IMR-90 (cell line): ENCODE measurements at regions not wholly inside any gene's neighbourhood (a gene's known extent, or its start where the extent isn't known, plus 50 kb on each side); places are given as distances from the start of the nearest gene placed in this dataset.

Experiments used
- ATAC-seq: fragments of 200-7000 bp; cut with Tn5 transposase; 2 replicates; pipeline ENCODE4 v1.9.1; 2020; ENCODE audit warnings: low read depth, mild to moderate bottlenecking, moderate library complexity
- BruUV-seq: library from RNA; stranded (reverse); fragments of 400-500 nt; replicated peaks from 2 replicates; lab custom pipeline; 2021; lab: Mats Ljungman, UMichigan
- CTCF ChIA-PET: fragments of 300-600 bp; formaldehyde crosslinking; extraction: SDS; loops from one replicate; lab custom pipeline; 2021; ENCODE audit warnings: antibody characterized with exemption; lab: Yijun Ruan, JAX
- POLR2A ChIA-PET: fragments of 300-600 bp; sonication (Branson Sonifier 250); formaldehyde crosslinking; loops from one replicate; lab custom pipeline; 2022; ENCODE audit warnings: antibody characterized with exemption; ENCODE audit not compliant: unreplicated experiment; lab: Charles Lee
- DNase-seq: peaks from one replicate; pipeline ENCODE4 v3.0.0; 2013
- H2AFZ ChIP-seq: replicated peaks from 2 replicates; pipeline ENCODE3; 2013; ENCODE audit warnings: low read length, mild to moderate bottlenecking; ENCODE audit not compliant: poor library complexity
- H2AK5ac ChIP-seq: 2 replicates; pipeline ENCODE4 v1.6.1; 2013; ENCODE audit warnings: low read depth, low read length, inconsistent platforms
- H2AK9ac ChIP-seq: replicated peaks from 2 replicates; pipeline ENCODE3; 2013; ENCODE audit warnings: mild to moderate bottlenecking, low read depth, low read length, moderate library complexity; ENCODE audit not compliant: poor library complexity
- H2BK120ac ChIP-seq: 2 replicates; pipeline ENCODE4 v1.6.1; 2013; ENCODE audit warnings: low read depth, low read length, inconsistent platforms
- H2BK15ac ChIP-seq: 3 replicates; pipeline ENCODE4 v1.6.1; 2013; ENCODE audit warnings: low read depth, low read length, inconsistent platforms
- H2BK20ac ChIP-seq: 2 replicates; pipeline ENCODE4 v1.6.1; 2013; ENCODE audit warnings: low read depth, mild to moderate bottlenecking, inconsistent platforms, low read length, moderate library complexity
- H2BK5ac ChIP-seq: 2 replicates; pipeline ENCODE4 v1.6.1; 2013; ENCODE audit warnings: mild to moderate bottlenecking, low read depth, low read length, inconsistent platforms; ENCODE audit not compliant: poor library complexity, severe bottlenecking
- H3K14ac ChIP-seq: replicated peaks from 2 replicates; pipeline ENCODE4 v1.6.1; 2013; ENCODE audit warnings: low read depth, low read length, inconsistent platforms
- H3K18ac ChIP-seq: 2 replicates; pipeline ENCODE4 v1.6.1; 2013; ENCODE audit warnings: low read depth, low read length, control low read depth
- H3K23ac ChIP-seq: 2 replicates; pipeline ENCODE4 v1.6.1; 2013; ENCODE audit warnings: low read depth, low read length, inconsistent platforms
- H3K27ac ChIP-seq: 2 replicates; pipeline ENCODE4 v1.5.1; 2013; ENCODE audit warnings: mild to moderate bottlenecking, control low read depth, low read length; ENCODE audit not compliant: insufficient read depth
- H3K27me3 ChIP-seq: 2 replicates; pipeline ENCODE4 v1.6.1; 2013; ENCODE audit warnings: low read length; ENCODE audit not compliant: control insufficient read depth, insufficient read depth
- H3K36me3 ChIP-seq: 2 replicates; pipeline ENCODE4 v1.6.1; 2013; ENCODE audit warnings: low read length, mixed read lengths; ENCODE audit not compliant: control insufficient read depth, insufficient read depth
- H3K4ac ChIP-seq: 2 replicates; pipeline ENCODE4 v1.6.1; 2013; ENCODE audit warnings: low read depth, low read length, inconsistent platforms
- H3K4me1 ChIP-seq: 2 replicates; pipeline ENCODE4 v1.6.1; 2013; ENCODE audit warnings: low read length, mixed read lengths; ENCODE audit not compliant: control insufficient read depth, insufficient read depth
- H3K4me2 ChIP-seq: 2 replicates; pipeline ENCODE4 v1.6.1; 2013; ENCODE audit warnings: low read depth, mild to moderate bottlenecking, control low read depth, low read length, moderate library complexity
- H3K4me3 ChIP-seq: 2 replicates; pipeline ENCODE4 v1.5.1; 2013; ENCODE audit warnings: low read depth, mild to moderate bottlenecking, control low read depth, low read length, moderate library complexity; ENCODE audit not compliant: insufficient read depth
- H3K56ac ChIP-seq: 2 replicates; pipeline ENCODE4 v1.6.1; 2013; ENCODE audit warnings: low read length, inconsistent platforms; ENCODE audit not compliant: insufficient read depth; ENCODE audit errors: extremely low read depth
- H3K79me1 ChIP-seq, 2 experiments: 2 replicates each; pipeline ENCODE4 v1.6.1; 2013; ENCODE audit warnings: low read length in 2 of 2, inconsistent platforms in 1 of 2, low read depth in 1 of 2
- H3K9ac ChIP-seq: 2 replicates; pipeline ENCODE4 v1.6.1; 2013; ENCODE audit warnings: low read depth, low read length, control low read depth
- H3K9me1 ChIP-seq: 2 replicates; pipeline ENCODE4 v1.6.1; 2013; ENCODE audit warnings: low read length, inconsistent platforms; ENCODE audit not compliant: insufficient read depth
- H3K9me3 ChIP-seq: 2 replicates; pipeline ENCODE4 v1.6.1; 2013; ENCODE audit warnings: low read length; ENCODE audit not compliant: control insufficient read depth, insufficient read depth
- H4K20me1 ChIP-seq: 2 replicates; pipeline ENCODE4 v1.6.1; 2013; ENCODE audit warnings: low read length, inconsistent platforms; ENCODE audit not compliant: insufficient read depth
- H4K5ac ChIP-seq: 2 replicates; pipeline ENCODE4 v1.6.1; 2013; ENCODE audit warnings: mild to moderate bottlenecking, low read depth, low read length, control low read depth
- H4K8ac ChIP-seq, 2 experiments: 2 replicates each; pipeline ENCODE4 v1.6.1; 2013; ENCODE audit warnings: low read depth in 2 of 2, low read length in 2 of 2, control low read depth in 1 of 2, inconsistent platforms in 1 of 2
- H4K91ac ChIP-seq: 2 replicates; pipeline ENCODE4 v1.6.1; 2013; ENCODE audit warnings: low read depth, low read length, inconsistent platforms; ENCODE audit not compliant: insufficient read depth
- CEBPB ChIP-seq: IDR thresholded peaks from 2 replicates; pipeline ENCODE4 v1.6.1; 2012; ENCODE audit warnings: low read depth, low read length, improper control_type of control experiment
- CHD1 ChIP-seq: IDR thresholded peaks from 2 replicates; pipeline ENCODE4 v1.6.1; 2012; ENCODE audit warnings: low read depth, low read length, improper control_type of control experiment
- MAZ ChIP-seq: IDR thresholded peaks from 2 replicates; pipeline ENCODE4 v1.6.1; 2012; ENCODE audit warnings: low read depth, mild to moderate bottlenecking, low read length, improper control_type of control experiment, moderate library complexity, borderline replicate concordance
- NFE2L2 ChIP-seq: fragments of 150-350 bp; IDR thresholded peaks from 2 replicates; pipeline ENCODE4 v1.6.1; 2016; ENCODE audit warnings: low read depth, mild to moderate bottlenecking, low read length
- POLR2A ChIP-seq: IDR thresholded peaks from 2 replicates; pipeline ENCODE4 v1.6.1; 2012; ENCODE audit warnings: mild to moderate bottlenecking, low read depth, low read length
- RAD21 ChIP-seq: IDR thresholded peaks from 2 replicates; pipeline ENCODE4 v1.6.1; 2012; ENCODE audit warnings: low read length, improper control_type of control experiment
- WGBS, 2 experiments: methylation state at CpG; one replicate each; pipeline versions ENCODE4 v1.1.5 to v1.1.7; 2013; ENCODE audit warnings: missing lambda C conversion rate in 2 of 2; ENCODE audit not compliant: insufficient read length in 1 of 2; ENCODE audit errors: extremely low coverage in 2 of 2; 5-methylcytosine and 5-hydroxymethylcytosine counted together
- dilution Hi-C: fragments of 300-500 bp; cut with HindIII; formaldehyde crosslinking; loops from one replicate; pipeline ENCODE4 v1.14.3; 2018; ENCODE audit warnings: low sequenced_read_pairs; ENCODE audit not compliant: unreplicated experiment
- in situ Hi-C: fragments of 300-500 bp; cut with MboI; formaldehyde crosslinking; loops from 3 replicates; pipeline ENCODE4 v1.14.3; 2019; ENCODE audit warnings: low sequenced_read_pairs, inconsistent platforms, mixed read lengths
- intact Hi-C: fragments of 100-400 bp; cut with micrococcal nuclease; formaldehyde crosslinking; loops from 2 replicates; pipeline ENCODE4 v1.10.0; 2022
- TF ChIP-seq, protein P1 (sequence below): fragments of 150-350 bp; IDR thresholded peaks from 2 replicates; pipeline ENCODE4 v1.6.1; 2016; ENCODE audit warnings: low read depth, mild to moderate bottlenecking, low read length, moderate library complexity, borderline replicate concordance
- TF ChIP-seq, protein P2 (sequence below): conservative IDR thresholded peaks from 2 replicates; pipeline ENCODE4 v1.5.1; 2012; ENCODE audit warnings: mild to moderate bottlenecking, low read depth, low read length, improper control_type of control experiment

DNA sequence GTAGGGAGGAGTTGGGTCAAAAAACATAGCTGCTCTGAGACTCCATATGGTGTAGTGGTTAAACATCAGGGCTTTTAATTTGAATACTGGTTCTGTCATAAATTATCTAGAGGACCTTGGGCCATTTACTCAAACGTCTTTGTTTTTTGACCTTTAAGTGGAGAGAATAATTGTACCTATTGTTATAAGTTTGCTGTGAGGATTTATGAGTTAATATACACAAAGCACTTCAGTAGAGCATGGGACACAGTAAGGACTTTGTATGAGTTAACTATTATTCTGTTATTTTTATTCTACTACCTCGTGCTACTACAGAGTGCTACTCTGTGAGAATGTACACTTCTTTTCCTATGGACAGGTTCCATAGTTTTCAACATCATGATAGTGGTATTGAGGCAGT is 123.7 kb upstream of the TNC start:
- DNase-seq (no peak), ATAC-seq (no peak)
- H3K36me3 ChIP-seq, result no peaks in the 10 kb centered on the region
- H3K18ac ChIP-seq, result no peak overlapping the region
- H2BK15ac ChIP-seq, result no peak overlapping the region
- in situ Hi-C loops, result no loop called here
- H3K4me2 ChIP-seq, result no peak overlapping the region
- no peak overlapping the region for H3K27ac ChIP-seq
- H4K20me1 ChIP-seq, result no peaks in the 10 kb centered on the region
- TF ChIP-seq POLR2A (no peak), MAZ (no peak), NFE2L2 (no peak), RAD21 (no peak), CHD1 (no peak), CEBPB (no peak)
- TF ChIP-seq, protein P1, sequence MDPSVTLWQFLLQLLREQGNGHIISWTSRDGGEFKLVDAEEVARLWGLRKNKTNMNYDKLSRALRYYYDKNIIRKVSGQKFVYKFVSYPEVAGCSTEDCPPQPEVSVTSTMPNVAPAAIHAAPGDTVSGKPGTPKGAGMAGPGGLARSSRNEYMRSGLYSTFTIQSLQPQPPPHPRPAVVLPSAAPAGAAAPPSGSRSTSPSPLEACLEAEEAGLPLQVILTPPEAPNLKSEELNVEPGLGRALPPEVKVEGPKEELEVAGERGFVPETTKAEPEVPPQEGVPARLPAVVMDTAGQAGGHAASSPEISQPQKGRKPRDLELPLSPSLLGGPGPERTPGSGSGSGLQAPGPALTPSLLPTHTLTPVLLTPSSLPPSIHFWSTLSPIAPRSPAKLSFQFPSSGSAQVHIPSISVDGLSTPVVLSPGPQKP, result no peak
- TF ChIP-seq, protein P2, sequence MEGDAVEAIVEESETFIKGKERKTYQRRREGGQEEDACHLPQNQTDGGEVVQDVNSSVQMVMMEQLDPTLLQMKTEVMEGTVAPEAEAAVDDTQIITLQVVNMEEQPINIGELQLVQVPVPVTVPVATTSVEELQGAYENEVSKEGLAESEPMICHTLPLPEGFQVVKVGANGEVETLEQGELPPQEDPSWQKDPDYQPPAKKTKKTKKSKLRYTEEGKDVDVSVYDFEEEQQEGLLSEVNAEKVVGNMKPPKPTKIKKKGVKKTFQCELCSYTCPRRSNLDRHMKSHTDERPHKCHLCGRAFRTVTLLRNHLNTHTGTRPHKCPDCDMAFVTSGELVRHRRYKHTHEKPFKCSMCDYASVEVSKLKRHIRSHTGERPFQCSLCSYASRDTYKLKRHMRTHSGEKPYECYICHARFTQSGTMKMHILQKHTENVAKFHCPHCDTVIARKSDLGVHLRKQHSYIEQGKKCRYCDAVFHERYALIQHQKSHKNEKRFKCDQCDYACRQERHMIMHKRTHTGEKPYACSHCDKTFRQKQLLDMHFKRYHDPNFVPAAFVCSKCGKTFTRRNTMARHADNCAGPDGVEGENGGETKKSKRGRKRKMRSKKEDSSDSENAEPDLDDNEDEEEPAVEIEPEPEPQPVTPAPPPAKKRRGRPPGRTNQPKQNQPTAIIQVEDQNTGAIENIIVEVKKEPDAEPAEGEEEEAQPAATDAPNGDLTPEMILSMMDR, result no peak
- WGBS, 2 experiments, result no CpG with 5 or more reads among the region's 2 CpGs
- no peaks in the 10 kb centered on the region for H3K79me1 ChIP-seq
- no peaks in the 10 kb centered on the region for H3K9me3 ChIP-seq
- no peak overlapping the region for H3K23ac ChIP-seq
- BruUV-seq, result no TSS peak
- H4K8ac ChIP-seq, result no peak overlapping the region
- H3K4me1 ChIP-seq, result peaks cover 2% of the 10 kb centered on the region; the same call in 1 of the 2 replicates
- H2AK5ac ChIP-seq, result no peak overlapping the region
- no peak overlapping the region for H3K4me3 ChIP-seq
- H2AK9ac ChIP-seq, result no peak overlapping the region
- no peak overlapping the region for H2BK20ac ChIP-seq
- H2AFZ ChIP-seq, result no peak overlapping the region
- CTCF ChIA-PET, result interaction anchor here (1.1 kb wide), 1 partner anchor 92 kb away, joined by 4 read pairs; no protein-coding TSS in a partner anchor
- peaks cover 6% of the 10 kb centered on the region; the same call in 1 of the 2 replicates for H3K27me3 ChIP-seq
- no peak overlapping the region for H2BK5ac ChIP-seq
- H3K14ac ChIP-seq, result no peak overlapping the region
- intact Hi-C loops, result no loop called here
- H3K9ac ChIP-seq, result no peak overlapping the region
- no peak overlapping the region for H4K5ac ChIP-seq
- H2BK120ac ChIP-seq, result no peak overlapping the region
- H4K91ac ChIP-seq, result no peak overlapping the region; the same call in 1 of the 2 replicates
- POLR2A ChIA-PET, result no interaction called here
- dilution Hi-C loops, result no loop called here
- H3K56ac ChIP-seq, result no peak overlapping the region
- no peaks in the 10 kb centered on the region for H3K9me1 ChIP-seq
- H3K4ac ChIP-seq, result no peak overlapping the region
